EL (cell line): ENCODE measurements at regions not wholly inside any gene's neighbourhood (a gene's known extent, or its start where the extent isn't known, plus 50 kb on each side); places are given as distances from the start of the nearest gene placed in this dataset.
"Not testable (repeated sequence)": the region's sequence is repeated elsewhere in the genome, so short reads cannot be mapped to it uniquely, and the experiment has no call there.

ENCODE experiments used
- DNase-seq: peaks from one replicate; pipeline ENCODE4 v3.0.0-alpha.2; 2016

DNA sequence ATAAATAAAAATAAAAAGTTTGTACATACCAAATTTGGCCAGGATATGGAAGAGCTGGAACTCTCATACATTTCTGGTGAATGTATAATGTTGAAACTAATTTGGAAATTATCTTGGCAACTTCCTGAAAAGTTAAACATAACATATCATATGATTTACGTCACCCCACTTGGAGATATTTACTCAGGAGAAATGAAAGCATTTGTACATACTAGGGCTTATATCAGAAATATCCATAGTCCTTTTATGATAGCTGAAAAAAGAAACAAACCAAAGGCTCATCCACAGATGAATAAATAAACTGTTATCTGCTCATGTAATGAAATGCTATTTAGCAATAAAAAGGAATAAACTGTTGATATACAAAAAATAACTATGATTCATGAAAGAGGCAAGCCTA, 318.2 kb upstream of the NRXN1 start:
- DNase-seq: peak; percentile 0

- no peak for DNase-seq
Observed at GRCh38 chr2:51344886-51345285, 313.0 kb upstream of the NRXN1 start.

DNA sequence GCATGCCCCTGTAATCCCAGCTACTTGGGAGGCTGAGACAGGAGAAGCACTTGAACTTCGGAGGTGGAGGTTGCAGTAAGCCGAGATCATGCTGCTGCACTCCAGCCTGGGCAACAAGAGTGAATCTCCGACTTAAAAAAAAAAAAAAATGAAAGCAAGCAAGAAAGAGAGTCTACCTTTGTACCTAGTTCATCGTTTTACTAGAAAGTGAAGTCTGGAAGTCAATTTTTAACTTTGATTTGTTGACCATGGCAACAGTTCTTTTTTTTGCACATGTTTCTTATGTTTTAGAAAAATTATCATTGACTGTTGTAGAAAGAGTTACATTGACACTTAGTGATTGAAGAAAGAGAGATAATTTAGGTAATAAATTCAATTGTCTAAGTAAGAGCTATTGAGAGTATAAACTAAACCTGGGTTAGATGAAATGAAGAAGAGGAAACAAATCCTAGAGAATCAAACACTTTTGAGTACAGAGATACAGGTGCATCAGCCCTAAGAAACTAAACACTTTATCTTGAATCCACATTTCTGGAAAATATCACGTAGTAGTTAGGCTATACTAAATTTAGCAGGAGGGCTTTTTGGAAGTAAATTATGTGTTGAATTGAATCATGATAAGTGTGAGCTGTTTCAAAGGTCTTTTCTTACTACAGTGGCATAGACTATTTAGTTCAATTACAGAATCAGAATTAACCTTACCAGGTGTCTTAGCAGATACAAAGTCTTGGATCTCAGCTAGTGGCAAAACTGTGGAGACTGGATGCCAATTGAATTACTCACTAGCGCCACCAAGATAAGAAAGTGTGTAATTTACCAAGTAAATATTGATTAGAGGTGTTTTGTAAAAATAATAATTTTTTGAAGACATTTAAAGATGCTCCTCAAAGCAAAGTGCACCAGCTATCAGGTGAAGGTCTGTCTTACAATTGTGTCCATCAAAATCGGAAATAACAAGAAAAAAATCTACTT, 303.4 kb upstream of the NRXN1 start:
- no peak for DNase-seq

DNA sequence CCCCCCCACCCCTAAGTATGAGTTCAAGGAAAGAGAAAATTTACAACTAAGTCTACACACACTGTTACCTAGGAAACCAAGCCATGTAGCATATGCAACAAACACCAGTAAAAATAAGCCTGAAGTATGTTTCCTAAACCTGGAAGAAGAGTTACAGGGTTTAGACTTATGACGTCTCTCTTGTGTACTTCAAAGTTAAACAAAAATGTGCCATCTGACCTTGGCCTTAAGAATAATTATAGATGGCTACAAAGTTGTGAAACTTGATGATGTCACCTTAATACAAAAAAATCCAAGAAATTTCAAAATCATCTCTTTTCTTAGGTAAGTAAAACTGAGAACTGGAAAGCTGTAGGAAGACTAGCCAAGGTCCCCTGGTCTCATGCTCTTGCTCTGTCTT, 297.6 kb upstream of the NRXN1 start:
- no peak for DNase-seq

GRCh38 chr2:51324051-51324450, 292.1 kb upstream of the NRXN1 start:
- DNase-seq: no peak

- no peak for DNase-seq
Observed at GRCh38 chr2:51322613-51323012, 290.7 kb upstream of the NRXN1 start.

DNA sequence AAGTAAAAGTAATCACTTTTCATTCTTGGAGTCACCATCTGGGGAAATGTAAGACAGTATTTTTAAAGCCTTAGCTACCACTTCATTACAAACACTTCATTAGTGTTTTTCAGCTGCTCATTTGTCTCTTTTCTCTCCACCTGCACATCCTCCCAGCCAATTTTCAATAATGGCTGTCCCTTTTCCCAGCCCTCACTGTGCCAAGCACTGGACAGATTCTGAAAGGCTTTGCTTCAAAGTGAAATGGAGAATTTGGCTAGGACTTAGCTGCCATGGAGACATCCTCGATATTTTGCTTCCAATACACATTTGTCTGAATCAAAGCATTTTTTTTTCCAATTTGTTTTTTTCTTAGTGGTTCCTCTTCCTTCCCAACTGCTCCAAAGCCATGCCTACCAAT, 272.4 kb upstream of the NRXN1 start:
- DNase-seq: no peak

DNA sequence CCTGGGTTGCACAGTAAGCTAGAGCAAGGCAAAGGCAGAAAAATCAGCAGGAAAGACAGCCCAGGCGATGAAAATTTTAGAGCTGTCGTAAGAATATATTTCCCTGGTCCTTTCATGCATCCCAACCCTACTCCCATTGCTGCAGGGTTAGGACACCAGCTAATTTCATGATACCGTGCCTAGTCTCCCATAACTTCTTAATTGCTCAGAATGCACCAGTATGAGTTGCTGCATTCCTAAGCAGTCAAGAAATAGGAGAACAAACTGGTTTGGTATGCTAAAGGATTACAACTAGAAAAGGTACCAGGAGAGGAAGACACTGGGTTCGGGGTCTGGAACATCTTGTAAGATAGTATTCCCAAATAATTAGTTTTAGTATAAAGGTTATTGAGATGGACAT, 269.4 kb upstream of the NRXN1 start:
- no peak for DNase-seq

DNA sequence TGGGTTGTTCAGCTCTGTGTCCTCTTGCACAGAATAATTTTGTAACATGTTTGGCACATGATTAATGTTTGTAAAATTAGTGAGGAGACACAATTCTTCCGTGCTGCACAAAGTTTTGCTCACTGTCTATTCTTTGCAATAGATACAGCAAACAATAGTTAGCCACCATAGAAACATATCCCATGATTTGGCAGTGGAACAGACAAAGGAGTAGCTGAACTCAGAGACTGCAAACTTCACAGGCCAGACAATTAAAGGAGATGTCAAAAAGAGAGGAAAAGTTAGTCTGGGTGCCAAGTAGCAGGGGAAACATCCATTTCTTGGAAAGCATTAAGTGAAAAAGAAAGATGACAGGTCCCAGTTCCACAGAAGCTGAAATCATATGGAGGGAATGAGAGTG, 267.4 kb upstream of the NRXN1 start:
- DNase-seq: no peak

DNA sequence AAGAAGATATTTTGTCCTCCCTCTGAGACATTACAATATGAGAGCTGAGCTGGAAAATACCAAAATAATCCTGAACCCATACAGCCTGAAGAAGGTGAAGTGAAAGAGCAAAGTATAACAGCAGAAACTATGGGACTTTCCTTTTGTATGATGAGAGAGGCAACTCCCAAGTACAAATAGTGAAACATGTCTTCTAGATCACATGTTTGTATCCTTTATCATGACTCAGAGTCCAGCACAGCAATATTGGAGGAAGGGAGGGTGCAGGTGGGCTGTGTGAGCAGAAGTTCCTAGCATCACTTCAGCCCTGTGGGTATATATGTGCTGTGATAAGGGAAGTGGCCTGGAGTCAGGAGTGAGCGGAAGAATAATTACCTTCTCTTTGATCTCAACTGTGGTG, 265.6 kb upstream of the NRXN1 start:
- DNase-seq: no peak

DNA sequence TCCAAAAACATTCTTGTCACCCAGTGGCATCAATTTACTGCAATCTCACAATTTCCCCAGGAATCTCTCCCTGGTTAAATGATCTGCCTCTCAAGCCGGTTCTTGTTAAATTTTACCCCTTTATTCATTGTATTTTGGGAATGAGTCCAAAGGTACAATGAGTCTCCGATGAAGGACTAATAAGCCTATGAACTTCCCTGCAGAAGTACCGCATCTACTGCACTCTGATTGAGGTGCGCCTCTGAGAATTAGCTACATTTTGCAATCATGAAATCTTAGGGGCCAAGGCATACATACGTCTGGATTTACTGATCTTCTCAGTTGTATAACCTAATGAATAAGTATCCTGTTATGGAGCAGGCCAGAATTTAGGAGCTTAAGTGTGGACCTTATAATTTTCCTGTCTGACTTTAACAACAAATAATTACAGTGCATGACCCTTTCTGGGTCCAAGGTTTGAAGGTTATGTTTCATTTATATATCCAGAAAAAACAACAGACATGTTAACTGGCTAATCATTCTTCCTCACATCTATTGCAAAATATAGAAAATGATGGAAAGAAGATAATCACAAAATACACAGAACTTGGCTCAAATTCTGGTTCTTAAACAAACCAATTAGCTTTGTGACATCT, 261.8 kb upstream of the NRXN1 start:
- no peak for DNase-seq

- no peak for DNase-seq
Observed at GRCh38 chr2:51291762-51292551, 260.0 kb upstream of the NRXN1 start.

DNA sequence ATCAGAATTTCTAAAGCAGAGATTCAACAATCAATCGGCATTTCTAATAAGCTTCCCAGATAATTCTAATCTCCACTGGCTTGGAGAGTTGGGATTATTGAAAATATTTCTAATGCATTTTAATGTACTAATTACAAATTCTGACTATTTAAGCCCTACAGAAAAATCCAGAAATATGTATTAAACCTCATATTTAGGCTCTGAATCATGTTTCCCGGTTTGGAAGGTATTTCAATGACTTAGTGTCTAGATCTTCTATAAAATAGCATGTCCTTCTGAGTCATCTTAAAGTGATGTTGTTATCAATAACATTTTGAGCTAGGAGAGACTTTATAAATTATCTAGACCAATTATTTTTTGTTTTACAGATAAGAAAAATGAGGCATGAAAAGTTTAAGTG, 258.8 kb upstream of the NRXN1 start:
- peak; percentile 1 for DNase-seq

DNA sequence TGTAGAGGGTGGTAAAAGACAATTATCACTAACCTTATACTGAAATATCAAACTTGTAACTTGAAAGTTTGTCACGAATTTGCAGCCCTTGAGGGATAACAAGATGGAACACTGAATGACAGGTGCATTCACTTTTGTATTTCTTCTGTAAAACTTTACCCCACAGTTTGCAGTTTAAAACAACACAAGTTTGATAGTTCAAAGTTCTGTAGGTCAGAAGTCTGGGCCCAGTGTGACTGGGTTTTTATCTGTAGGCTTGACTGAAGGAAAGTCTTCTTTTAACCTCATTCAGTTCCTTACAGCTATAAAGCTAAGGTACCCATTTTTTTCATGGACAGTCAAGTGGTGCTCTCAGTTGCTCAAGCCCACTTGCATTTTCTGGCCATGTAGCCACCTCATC, 257.1 kb upstream of the NRXN1 start:
- DNase-seq: no peak

DNA sequence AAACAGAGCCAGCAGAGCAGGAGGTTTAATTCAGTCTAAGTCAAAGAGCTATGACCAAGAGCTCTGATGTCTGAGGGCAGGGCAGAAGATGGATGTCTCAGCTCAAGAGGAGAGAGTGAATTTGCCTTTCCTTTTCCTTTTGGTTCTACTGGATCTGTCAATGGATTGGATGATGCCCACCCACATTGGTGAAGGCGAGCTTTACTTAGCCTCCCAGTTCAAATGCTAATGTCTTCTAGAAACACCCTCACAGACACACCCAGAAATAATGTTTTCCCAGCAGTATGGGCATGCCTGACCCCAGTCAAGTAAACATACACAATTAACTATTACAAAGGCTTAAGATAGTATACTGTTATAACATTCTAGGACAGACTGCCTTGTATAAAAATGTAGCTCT, 236.3 kb upstream of the NRXN1 start:
- DNase-seq: no peak

- no peak for DNase-seq
Observed at GRCh38 chr2:51265539-51265938, 233.6 kb upstream of the NRXN1 start.

DNA sequence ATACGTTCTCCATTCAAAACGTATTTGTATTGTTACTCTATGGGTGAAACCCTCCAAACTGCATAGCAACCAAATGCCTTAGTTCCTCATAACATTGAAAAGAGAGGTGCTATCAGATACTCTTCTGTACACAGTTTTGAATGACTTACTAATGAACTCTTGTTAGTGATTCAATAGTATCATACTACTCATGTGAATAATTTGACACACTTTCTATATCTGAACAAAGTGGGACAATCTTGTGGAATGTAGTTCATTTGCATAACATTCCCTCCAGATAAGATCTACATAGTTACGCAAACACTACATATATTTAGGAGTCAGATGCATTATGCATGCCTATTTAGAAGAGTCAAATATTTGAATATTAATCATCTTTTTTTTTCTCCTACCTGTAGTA, 232.0 kb upstream of the NRXN1 start:
- DNase-seq: no peak

DNA sequence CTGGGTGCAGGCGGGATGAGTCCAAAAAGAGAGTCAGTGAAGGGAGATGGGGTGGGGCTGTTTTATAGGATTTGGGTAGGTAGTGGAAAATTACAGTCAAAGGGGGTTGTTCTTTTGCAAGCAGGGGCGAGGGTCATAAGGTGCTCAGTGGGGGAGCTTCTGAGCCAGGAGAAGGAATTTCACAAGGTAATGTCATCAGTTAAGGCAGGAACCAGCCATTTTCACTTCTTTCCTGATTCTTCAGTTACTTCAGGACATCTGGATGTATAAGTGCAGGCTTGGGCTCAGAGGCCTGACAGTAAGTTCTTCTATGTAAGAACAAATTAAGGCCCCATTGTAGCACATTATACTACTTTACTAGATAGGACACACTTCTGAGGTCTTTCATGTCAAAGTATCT, 231.2 kb upstream of the NRXN1 start:
- not testable (repeated sequence) for DNase-seq

GRCh38 chr2:51258301-51258700, 226.4 kb upstream of the NRXN1 start:
- DNase-seq: no peak

- no peak for DNase-seq
Observed at GRCh38 chr2:51256736-51257135, 224.8 kb upstream of the NRXN1 start.

DNA sequence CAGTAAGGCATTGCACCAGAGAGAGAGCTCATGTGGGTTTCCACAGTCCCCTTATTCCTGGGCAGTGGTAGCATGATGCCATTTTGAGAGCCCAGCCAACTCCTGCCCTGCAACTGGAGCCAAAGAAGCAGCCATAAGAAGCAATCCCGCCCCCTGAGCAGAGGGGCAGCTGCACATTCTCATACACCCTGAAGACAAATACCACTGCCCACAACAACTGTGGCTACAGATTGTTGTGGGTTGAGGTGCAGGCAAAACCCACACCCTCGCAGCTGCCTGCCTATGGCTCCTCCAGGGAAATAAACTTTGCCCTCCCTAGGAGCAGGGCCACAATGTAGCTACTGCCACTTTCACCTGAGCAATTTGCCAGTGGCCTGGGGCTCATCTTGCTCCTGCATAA, 219.4 kb upstream of the NRXN1 start:
- no peak for DNase-seq

GRCh38 chr2:51247252-51247805, 215.4 kb upstream of the NRXN1 start:
- DNase-seq: no peak

DNA sequence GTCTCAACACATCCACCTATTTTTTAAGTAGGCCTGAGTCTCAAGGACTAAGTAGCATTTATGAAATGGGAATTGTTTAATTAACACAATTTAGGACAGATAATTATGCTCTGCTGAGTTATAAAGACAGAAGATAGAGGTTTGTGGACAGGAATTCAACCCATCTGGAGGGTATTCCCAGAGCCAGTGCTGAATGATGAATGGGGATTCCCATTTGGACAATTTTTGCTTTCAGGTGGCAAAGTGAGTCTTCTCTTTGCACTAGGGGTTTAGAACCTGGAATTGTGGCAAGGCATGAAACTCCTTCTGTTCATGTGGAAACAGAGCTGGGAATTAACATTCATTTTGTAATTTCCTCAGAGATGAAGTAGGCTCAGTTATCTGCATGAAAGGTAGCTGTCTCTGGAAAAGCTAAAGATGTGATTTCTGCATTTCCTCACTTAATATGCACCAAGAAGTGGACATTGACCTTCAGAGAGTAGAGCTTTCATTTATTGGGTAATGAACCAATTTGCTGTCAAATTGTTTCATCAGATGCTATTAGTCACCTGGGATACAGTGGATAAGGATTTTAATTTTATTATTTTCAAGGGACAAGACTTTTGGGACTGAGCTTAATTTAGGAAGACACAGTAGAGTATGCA, 212.1 kb upstream of the NRXN1 start:
- DNase-seq: no peak
